ENCODE measurements at regions not wholly inside any gene's neighbourhood (a gene's known extent, or its start where the extent isn't known, plus 50 kb on each side); places are given as distances from the start of the nearest gene placed in this dataset.
"Not testable (repeated sequence)": the region's sequence is repeated elsewhere in the genome, so short reads cannot be mapped to it uniquely, and the experiment has no call there.

- DNase-seq, result not testable (repeated sequence)
Observed at GRCh38 chr9:90192465-90192864, 450.2 kb downstream of the DIRAS2 start.

DNA sequence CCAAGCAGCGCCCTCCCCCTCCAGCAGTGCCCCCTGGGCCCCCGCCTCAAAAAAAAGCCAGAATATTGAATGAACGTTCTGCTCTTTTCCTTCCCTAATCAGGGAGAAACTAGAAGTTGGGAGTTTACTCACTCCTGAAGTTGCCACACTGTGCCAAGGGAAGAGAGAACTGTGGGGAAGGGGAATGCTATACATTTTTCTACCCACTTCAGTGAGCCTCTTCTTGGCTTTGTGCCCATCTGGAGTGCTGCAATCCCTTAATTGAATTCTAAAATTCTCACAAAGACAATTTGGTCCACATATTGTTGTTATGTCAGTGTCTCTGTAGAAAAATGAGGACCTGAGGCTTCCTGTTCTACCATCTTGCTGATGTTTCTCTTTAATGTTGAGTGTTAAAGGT is 443.7 kb downstream of the DIRAS2 start:
- DNase-seq, result no peak

DNA sequence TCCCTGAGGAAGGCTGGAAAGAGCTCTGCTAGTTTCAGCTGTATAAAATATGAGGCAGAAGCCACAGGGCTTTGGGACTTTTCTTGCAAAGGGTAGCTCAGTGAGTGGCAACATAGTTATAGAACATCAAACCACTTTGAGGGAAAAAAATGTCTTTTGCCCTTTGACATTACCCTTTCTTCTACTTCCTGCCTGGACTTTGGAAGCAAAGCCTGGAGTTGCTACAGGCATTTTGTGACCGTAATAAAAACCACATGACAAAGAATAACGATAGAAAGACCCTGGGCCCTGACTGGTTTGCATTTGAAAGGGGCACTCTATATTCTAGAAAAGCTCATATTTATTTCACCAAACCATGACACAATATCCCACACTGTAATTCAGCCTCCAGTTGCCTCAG is 440.9 kb downstream of the DIRAS2 start:
- DNase-seq, result no peak

GRCh38 chr9:90204128-90204831 is 438.3 kb downstream of the DIRAS2 start:
- DNase-seq, result no peak

DNA sequence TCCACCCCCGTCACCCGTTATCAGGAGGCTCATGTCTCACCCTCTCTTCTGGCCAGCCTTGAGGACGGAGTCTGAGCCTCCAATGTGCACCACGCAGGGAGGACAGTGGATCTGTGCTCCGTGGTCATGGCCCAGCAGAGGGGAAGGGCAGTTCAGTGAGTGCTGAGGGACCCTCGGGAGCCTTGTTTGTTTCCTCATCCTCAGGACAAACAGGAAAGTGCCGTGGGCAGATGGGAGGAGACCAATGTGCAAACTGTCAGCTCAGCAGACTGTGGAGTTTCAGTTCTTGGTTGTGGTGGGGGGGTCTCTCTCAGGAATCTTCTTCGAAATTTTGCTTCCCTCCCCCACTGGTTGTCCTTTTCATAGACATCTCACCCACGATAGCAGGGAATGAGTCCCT is 429.6 kb downstream of the DIRAS2 start:
- not testable (repeated sequence) for DNase-seq

GRCh38 chr9:90219548-90220118 is 423.0 kb downstream of the DIRAS2 start:
- DNase-seq, result peak; percentile 30 to 37

DNA sequence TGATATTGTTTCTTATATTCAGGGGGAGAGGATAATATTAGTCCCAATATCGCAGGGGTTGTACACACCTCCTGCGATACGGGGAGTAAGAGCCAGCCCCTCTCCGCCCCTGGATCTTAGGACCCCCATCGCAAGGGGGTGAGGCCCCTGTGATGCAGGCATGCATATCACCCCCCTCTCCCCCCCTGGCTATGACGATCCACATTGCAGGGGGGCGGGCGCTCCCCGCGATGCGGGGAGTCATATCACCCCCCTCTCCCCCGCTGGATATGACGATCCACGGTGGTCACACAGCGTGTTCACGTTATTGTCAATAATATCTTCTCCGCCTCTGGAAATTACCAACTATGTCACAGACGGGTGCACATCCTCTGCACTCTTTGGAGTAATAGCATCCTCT is 420.7 kb downstream of the DIRAS2 start:
- DNase-seq, result not testable (repeated sequence)

DNA sequence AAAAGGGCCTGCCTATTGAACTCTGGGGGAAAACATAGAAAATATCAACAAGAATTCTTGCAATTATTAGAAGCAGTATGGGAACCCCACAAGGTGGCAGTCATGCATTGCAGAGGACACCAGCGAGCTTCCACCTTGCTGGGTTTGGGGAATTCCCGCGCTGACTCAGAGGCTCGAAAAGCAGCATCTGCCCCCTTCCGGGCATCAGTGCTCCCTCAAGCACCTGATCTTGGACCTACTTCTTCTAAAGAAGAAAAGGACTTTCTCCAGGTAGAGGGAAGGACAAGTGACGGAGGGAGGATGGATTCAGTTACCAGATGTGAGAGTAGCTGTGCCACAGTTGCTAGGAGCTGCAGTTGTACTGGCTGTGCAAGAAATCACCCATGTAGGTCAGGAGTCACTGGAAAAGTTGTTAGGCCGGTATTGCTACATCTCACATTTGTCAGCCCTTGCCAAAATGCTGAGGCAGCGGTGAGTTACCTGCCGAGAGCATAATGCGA is 415.7 kb downstream of the DIRAS2 start:
- peak; percentile 27 to 50 for DNase-seq

DNA sequence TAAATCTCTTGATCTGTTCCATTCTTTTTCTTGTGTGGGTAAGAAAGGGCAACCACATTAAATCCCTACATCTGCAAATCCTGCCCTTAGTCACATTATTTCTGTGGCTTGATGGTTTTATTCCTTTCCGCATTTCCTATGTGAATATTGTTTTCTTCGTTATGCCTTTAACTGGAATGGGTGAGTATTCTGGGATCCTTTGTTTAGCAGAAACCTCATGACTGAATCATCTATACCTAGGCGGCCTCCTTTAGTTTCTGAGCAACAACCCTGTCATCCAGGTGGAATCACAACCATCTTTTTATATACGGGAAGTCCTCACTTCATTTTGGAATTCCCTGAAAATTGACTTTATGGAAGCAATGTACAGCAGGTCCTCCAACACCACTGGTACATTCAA is 409.5 kb downstream of the DIRAS2 start:
- not testable (repeated sequence) for DNase-seq

GRCh38 chr9:90240541-90240940 is 402.1 kb downstream of the DIRAS2 start:
- DNase-seq, result no peak

- no peak for DNase-seq
Observed at GRCh38 chr9:90245661-90246060, 397.0 kb downstream of the DIRAS2 start.

- no peak for DNase-seq
Observed at GRCh38 chr9:90249094-90249493, 393.5 kb downstream of the DIRAS2 start.

DNA sequence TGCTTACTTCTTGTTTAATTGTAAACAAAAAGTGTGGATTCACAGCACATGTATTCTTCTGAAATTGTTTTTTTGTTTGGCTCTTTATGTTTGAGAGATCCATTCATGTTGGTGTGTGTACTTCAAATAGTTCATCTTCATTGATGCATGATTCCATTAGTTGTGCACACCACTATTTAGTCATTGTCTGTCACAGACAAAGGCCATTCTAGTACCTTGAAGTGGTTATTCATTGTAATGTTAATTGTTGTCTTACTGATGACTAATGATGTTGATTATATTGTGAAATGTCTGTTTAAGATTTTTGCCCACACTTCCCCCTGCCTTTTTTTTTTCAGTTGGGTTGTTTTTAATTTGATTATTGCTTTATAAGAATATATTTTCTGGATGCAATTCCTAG is 391.3 kb downstream of the DIRAS2 start:
- DNase-seq, result no peak

DNA sequence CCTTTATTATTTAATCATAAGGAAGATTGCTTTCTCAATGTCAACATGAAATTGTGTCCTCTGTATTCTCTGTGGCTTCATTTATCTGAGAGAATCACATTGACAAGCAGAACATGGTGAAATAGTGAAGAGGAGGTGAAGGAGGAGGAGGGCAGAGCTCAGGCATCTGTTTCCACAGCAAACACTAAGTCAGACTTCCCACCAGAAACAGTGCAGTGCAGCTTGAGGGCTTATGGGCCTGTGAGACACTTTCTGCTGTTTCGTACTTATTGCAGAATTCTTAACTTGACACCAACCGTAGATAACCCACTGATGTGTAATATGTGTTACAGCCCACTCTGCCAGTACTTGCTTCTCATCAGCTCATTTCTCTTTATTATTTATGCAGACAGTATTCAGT is 386.3 kb downstream of the DIRAS2 start:
- DNase-seq, result no peak

DNA sequence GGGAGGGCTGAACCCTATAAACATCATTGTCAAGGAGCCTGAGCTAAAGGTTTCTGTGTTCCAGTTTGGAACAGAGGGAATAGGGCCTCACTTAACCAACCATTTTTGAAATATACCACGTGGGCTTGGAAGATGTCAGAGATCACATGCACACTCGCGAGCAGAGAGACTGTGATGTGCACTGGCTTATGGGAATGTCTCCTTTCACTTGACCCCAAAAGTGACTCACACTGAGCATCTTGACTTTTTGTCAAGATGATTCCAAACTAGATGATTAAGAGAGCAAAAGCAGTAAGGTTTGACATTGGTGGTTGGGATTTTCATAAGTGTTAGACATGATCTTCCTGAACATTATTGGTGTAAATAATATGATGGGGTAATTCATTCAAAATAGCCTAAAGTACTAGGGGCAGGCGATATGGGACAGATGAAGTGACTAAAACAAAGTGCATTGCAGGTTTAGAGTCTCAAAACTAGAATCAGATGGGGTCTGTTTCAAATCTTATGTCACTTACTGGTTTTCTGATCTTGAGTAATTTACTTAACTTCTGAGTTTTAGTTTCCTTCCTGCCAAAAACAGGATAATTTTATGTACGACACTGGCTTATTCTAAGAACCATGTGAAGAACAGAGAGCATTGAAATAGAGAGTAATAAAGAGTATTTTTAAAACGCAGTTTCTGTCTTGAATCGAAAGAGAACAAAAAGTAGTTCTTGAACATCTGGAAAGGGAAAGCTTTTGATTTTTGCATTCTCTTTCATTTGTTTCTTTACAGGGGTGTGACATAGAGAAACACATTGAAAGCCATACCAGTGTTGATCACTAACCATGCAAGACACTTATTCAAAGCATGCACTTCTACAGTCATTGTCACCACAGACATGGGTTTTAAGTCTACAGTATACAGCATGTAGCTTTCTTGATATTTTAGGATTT is 383.0 kb downstream of the DIRAS2 start:
- no peak for DNase-seq

GRCh38 chr9:90261698-90262097 is 380.9 kb downstream of the DIRAS2 start:
- DNase-seq, result no peak

DNA sequence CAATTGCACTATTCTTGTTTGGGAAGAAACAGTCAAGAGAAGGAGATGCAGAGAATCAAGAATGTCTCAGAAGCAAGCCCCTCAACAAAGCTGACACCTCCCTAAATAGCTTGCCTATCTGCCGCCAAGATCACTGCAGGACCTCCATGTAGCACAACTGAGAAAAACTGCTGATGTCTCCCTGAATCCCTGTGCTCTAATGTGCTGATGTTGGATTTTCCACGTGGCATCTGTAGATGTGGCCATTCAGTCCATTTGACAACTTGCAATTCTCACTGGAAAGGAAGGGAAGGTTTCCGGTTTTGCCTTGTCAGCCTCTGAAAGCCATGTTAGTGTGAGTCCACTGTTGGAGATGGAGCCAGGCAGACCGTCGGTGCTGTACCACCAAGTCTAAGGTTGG is 374.0 kb downstream of the DIRAS2 start:
- DNase-seq, result no peak

DNA sequence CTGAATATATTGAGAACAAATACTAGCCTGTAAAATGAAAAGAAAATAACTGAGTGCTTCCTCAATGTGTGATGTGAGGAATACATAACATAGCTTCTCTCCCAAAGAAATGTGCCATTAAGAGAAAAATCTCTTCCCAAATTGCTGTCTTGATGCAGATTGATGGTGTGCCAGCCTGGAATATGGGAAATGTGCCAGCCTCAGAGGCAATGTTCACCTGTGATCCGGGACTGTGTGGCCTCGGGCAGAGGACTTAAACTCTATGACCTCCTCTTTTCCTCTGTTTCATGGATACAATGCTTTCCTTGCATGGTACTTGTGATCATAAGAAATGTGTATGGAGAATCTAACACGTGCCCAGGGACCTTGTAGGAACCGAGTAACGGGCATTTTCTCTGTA is 370.9 kb downstream of the DIRAS2 start:
- DNase-seq, result no peak

GRCh38 chr9:90274725-90275124 is 367.9 kb downstream of the DIRAS2 start:
- no peak for DNase-seq

DNA sequence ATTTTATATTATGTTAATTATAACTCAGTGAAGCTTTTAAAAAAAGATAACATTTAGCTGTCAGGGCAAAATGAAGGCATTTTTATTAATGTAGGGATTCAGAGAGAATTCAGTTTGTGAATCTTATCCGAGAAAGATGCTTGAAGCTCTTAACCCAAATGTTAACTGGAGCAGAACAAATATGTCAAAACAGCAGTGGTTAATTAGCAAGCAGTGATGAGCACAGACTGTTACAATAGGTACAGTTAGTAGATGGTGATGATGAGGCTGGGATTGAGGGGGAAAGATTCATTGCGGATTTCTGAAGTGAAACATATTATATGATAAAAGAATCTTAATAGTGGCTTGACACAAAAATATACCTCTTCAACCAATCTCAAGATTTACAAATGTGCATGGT is 356.7 kb downstream of the DIRAS2 start:
- DNase-seq, result no peak

DNA sequence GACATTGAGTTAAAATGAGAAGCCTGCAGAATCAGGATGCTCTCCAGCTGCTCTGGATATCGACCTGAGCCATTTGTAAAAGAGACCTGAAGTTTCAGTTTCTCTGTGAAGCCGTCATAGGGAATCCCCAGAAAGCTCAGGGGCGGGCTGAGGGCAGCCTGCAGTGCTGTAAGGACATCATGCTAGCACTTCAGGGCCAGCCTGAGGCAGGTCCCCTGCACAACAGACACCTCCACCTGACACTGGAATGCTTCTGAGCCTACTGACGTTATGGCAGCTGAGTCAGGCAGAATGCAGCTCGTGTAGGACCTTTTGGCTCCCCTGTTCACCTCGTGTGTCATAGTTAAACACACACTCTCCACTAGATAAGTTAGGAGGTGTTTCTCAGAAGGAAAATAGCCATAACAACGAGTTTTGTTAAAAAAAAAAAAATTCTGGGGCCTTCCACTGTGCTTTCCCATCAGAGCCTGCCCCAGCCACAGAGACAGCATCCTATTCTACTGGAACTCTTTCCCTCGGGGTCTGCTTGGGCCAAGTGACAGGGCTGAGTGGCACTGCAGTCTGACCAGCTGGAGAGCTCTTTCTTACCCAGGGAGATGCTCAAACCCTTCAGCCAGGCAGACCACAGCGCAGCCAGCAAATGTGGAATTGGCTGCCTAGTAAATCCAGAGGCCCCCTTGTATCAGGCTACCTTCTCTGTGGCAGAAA is 354.9 kb downstream of the DIRAS2 start:
- DNase-seq, result no peak

- no peak for DNase-seq
Observed at GRCh38 chr9:90288275-90288639, 354.4 kb downstream of the DIRAS2 start.

Measured in Kasumi-1 (cell line).